Epithelial cell of esophagus (primary cell): ENCODE measurements at regions not wholly inside any gene's neighbourhood (a gene's known extent, or its start where the extent isn't known, plus 50 kb on each side); places are given as distances from the start of the nearest gene placed in this dataset.
"Not testable (repeated sequence)": the region's sequence is repeated elsewhere in the genome, so short reads cannot be mapped to it uniquely, and the experiment has no call there.

ENCODE experiments used
- DNase-seq: peaks from one replicate; pipeline ENCODE4 v3.0.0; 2010; ENCODE audit warnings: low read depth
- H3K4me3 ChIP-seq: 2 replicates; pipeline ENCODE4 v1.5.1; 2011; ENCODE audit warnings: mild to moderate bottlenecking, low read length, control low read depth
- TF ChIP-seq, protein P1 (sequence below): IDR thresholded peaks from 2 replicates; pipeline ENCODE4 v1.5.1; 2011; ENCODE audit warnings: low read depth, mild to moderate bottlenecking, low read length, control low read depth, inconsistent platforms; ENCODE audit not compliant: insufficient read depth; ENCODE audit errors: missing control alignments

DNA sequence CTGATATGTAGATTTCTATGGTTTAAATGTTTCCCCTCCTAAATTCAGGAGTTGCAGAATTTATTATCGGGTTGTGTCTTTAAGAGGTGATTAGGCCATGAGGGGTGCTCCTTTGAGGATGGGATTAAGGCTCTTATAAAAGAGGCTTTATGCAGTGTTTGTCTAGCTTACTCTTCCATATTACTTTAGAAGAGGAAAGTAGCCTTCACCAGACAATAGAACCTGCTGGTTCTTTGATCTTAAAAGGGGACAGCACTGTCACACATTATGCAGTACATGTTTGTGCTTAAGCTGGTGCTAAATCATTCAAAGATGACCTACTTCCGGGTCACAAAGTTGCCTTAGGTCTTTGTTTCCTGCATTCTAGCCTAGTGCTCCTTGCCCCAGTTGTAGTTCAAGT lies 81.0 kb downstream of the CPXCR1 start:
- DNase-seq = no peak
- H3K4me3 ChIP-seq = no peak overlapping the region
- TF ChIP-seq, protein P1, sequence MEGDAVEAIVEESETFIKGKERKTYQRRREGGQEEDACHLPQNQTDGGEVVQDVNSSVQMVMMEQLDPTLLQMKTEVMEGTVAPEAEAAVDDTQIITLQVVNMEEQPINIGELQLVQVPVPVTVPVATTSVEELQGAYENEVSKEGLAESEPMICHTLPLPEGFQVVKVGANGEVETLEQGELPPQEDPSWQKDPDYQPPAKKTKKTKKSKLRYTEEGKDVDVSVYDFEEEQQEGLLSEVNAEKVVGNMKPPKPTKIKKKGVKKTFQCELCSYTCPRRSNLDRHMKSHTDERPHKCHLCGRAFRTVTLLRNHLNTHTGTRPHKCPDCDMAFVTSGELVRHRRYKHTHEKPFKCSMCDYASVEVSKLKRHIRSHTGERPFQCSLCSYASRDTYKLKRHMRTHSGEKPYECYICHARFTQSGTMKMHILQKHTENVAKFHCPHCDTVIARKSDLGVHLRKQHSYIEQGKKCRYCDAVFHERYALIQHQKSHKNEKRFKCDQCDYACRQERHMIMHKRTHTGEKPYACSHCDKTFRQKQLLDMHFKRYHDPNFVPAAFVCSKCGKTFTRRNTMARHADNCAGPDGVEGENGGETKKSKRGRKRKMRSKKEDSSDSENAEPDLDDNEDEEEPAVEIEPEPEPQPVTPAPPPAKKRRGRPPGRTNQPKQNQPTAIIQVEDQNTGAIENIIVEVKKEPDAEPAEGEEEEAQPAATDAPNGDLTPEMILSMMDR = no peak

DNA sequence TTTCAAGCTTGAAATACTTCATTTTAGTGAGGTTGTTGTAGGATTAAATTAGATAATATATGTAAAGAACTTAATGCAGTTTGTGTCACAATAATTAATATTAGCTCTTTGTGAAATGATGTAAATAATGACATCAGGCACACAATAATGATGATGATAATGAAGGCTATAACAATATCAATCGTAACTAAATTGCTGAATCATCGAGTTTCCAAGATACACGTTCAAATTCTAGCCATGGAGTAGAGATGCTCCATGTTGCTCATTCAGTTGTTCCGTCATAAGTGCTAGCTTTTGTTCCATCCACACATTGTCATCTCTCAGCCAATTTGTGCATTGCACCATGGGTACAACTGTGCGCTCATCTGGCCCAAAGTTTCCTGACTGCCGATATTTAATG lies 83.1 kb downstream of the CPXCR1 start:
- TF ChIP-seq, protein P1 = no peak

DNA sequence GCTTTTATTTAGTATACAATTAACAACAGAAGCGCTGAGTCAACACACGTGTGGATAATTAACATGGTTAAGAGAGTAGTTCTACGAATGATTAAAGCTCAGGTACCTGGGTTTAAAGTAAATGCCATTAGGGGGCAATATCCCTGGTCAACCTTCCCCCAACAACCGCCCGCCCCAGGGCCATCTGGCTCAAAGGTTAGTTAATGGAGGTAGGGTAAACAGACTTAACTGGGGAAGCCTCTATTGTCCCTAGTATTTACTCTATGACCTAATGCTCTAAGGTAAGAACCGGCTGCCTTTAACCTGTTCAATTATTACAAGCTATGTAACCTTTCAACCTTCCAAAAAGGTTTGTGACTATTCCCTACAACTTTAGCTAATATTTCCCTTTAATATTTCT lies 90.7 kb downstream of the CPXCR1 start:
- not testable (repeated sequence) for DNase-seq, H3K4me3 ChIP-seq

More for the DNA sequence above, 83.1 kb downstream of the CPXCR1 start:
- no peak for DNase-seq
- H3K4me3 ChIP-seq = no peak overlapping the region

DNA sequence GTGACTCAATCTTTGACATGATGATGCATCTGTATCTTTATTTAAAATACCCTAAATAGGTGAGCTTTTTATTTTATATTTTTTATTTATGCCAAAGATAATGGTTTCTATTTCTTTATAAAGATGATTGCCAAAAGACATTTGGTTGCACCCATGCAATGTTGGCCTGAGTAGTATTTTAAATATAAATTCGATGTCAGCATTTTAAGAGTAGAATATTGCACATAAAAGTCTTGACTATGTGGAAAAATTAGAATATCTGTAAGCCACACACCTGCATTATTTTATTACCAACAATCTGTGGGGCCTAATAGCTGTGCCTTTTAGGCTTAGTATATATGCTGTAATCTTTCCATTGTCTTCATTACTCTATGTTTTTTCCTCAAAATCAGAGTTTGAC lies 91.4 kb downstream of the CPXCR1 start:
- no peak for DNase-seq
- H3K4me3 ChIP-seq = no peak overlapping the region
- TF ChIP-seq, protein P1 = no peak

GRCh38 chrX:88843841-88844240 lies 96.8 kb downstream of the CPXCR1 start:
- not testable (repeated sequence) for H3K4me3 ChIP-seq, DNase-seq

DNA sequence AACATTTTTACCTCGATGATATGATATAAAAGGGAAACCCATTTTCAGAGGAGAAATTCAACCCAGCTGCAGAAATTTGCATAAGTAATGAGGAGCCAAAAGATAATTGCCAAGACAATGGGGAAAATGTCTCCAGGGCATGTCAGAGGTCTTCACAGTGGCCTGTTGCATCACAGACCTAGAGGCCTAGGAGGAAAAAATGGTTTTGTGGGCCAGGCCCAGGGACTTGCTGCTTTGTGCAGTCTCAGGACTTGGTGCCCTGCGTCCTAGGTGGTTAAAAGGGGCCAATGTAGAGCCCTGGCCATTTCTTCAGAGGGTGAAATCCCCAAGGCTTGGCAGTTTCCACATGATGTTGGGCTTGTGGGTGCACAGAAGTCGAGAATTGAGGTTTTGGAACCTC lies 106.9 kb downstream of the CPXCR1 start:
- no peak for DNase-seq
- TF ChIP-seq, protein P1 = no peak
- H3K4me3 ChIP-seq = no peak overlapping the region

DNA sequence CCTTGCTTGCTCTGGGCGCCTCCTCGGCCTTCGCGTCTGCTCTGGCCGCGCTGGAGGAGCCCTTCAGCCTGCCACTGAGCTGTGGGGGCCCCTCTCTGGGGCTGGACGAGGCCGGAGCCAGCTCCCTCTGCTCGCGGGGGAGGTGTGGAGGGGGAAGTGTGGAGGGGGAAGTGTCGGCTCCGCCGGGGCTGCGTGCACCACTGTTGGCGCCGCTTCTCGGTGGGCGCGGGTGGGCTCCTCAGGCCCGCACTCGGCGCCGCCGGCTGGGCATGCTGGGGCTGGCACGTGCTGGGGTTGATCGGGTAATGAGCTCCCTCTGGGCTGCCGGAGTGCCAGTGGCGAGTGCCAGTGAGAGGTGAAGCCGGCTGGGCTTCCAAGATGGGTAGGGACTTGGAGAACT lies 116.7 kb downstream of the CPXCR1 start:
- H3K4me3 ChIP-seq = no peak overlapping the region
- TF ChIP-seq, protein P1 = no peak
- DNase-seq = no peak

DNA sequence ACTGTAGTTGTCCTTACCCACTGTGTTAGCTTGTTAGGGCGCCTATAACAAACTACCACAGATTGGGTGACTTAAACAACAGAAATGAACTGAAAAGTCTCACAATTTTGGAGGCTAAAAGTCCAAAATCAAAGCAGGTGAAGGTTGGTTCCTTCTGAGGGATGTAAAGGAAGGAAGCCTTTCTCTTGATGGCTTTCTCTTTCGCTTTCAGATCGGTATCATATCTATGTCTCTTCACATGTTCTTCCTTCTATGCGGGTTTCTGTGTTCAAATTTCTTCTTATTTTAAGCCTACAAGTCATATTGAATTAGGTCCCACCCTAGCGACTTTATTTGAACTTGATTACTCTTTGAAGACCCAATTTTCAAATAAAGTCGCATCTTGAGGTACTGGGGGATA lies 118.6 kb downstream of the CPXCR1 start:
- DNase-seq = no peak
- no peak overlapping the region for H3K4me3 ChIP-seq
- TF ChIP-seq, protein P1 = no peak
